Liver (tissue), 8 donors: ENCODE measurements at regions not wholly inside any gene's neighbourhood (a gene's known extent, or its start where the extent isn't known, plus 50 kb on each side); places are given as distances from the start of the nearest gene placed in this dataset.
"Not testable (repeated sequence)": the region's sequence is repeated elsewhere in the genome, so short reads cannot be mapped to it uniquely, and the experiment has no call there.

Experiments used
- DNase-seq: peaks from one replicate; pipeline ENCODE4 v3.0.0-alpha.2; 2017; ENCODE audit warnings: low spot score
- H3K27ac ChIP-seq, 2 donors: one replicate each; pipeline ENCODE4 v1.7.0; 2013; ENCODE audit warnings: inconsistent platforms in 2 of 2, low read length in 2 of 2, control low read depth in 1 of 2, low read depth in 1 of 2, mild to moderate bottlenecking in 1 of 2
- H3K27me3 ChIP-seq, 4 donors: one replicate each; pipeline versions ENCODE4 v1.6.1 to v1.7.0; 2013; ENCODE audit warnings: low read length in 3 of 4, inconsistent platforms in 1 of 4, mild to moderate bottlenecking in 1 of 4, moderate library complexity in 1 of 4; ENCODE audit not compliant: control insufficient read depth in 4 of 4, insufficient read depth in 4 of 4
- H3K36me3 ChIP-seq, 4 donors: one replicate each; pipeline versions ENCODE4 v1.6.1 to v1.7.0; 2013; ENCODE audit warnings: low read length in 3 of 4, mild to moderate bottlenecking in 3 of 4, low read depth in 1 of 4, moderate library complexity in 1 of 4; ENCODE audit not compliant: control insufficient read depth in 4 of 4, insufficient read depth in 3 of 4
- H3K4me1 ChIP-seq, 4 donors: one replicate each; pipeline versions ENCODE4 v1.6.1 to v1.7.0; 2013; ENCODE audit warnings: low read length in 3 of 4, mild to moderate bottlenecking in 3 of 4, moderate library complexity in 1 of 4; ENCODE audit not compliant: control insufficient read depth in 4 of 4, insufficient read depth in 4 of 4
- H3K4me3 ChIP-seq, 3 donors: one replicate each; pipeline versions ENCODE4 v1.6.1 to v1.7.0; 2013; ENCODE audit warnings: low read length in 3 of 3, control low read depth in 1 of 3, low read depth in 1 of 3, mild to moderate bottlenecking in 1 of 3
- H3K9ac ChIP-seq, 2 donors: one replicate each; pipeline ENCODE4 v1.7.0; 2013; ENCODE audit warnings: low read length in 2 of 2, mild to moderate bottlenecking in 2 of 2, moderate library complexity in 2 of 2, control low read depth in 1 of 2, low read depth in 1 of 2
- H3K9me3 ChIP-seq, 4 donors: one replicate each; pipeline versions ENCODE4 v1.6.1 to v1.7.0; 2013; ENCODE audit warnings: low read length in 3 of 4; ENCODE audit not compliant: control insufficient read depth in 4 of 4
- FOXA1 ChIP-seq: IDR thresholded peaks from 2 replicates; pipeline ENCODE4 v1.6.1; 2016; ENCODE audit warnings: antibody characterized with exemption
- FOXA2 ChIP-seq: IDR thresholded peaks from 2 replicates; pipeline ENCODE4 v1.6.1; 2016; ENCODE audit warnings: antibody characterized with exemption
- GABPA ChIP-seq, 2 donors: IDR thresholded peaks in 1 of 2; conservative IDR thresholded peaks in 1 of 2; 2 replicates each; pipeline ENCODE4 v1.6.1; 2016; ENCODE audit warnings: antibody characterized with exemption in 2 of 2, mild to moderate bottlenecking in 1 of 2, moderate library complexity in 1 of 2
- HNF4G ChIP-seq: IDR thresholded peaks from 2 replicates; pipeline ENCODE4 v1.6.1; 2016; ENCODE audit warnings: antibody characterized with exemption
- NR2F2 ChIP-seq: IDR thresholded peaks from 2 replicates; pipeline ENCODE4 v1.6.1; 2016; ENCODE audit warnings: antibody characterized with exemption
- RAD21 ChIP-seq, 2 donors: IDR thresholded peaks; 2 replicates each; pipeline ENCODE4 v1.6.1; 2016; ENCODE audit warnings: antibody characterized with exemption in 2 of 2, mild to moderate bottlenecking in 2 of 2
- REST ChIP-seq: IDR thresholded peaks from 2 replicates; pipeline ENCODE4 v1.6.1; 2016; ENCODE audit warnings: antibody characterized with exemption, mild to moderate bottlenecking
- RXRA ChIP-seq, 2 donors: IDR thresholded peaks; 2 replicates each; pipeline ENCODE4 v1.6.1; 2017 to 2018; ENCODE audit warnings: antibody characterized with exemption in 2 of 2, mild to moderate bottlenecking in 1 of 2
- SP1 ChIP-seq: IDR thresholded peaks from 2 replicates; pipeline ENCODE4 v1.6.1; 2018; ENCODE audit warnings: antibody characterized with exemption, mild to moderate bottlenecking
- TAF1 ChIP-seq: conservative IDR thresholded peaks from 2 replicates; pipeline ENCODE4 v1.6.1; 2016; ENCODE audit warnings: antibody characterized with exemption, mild to moderate bottlenecking
- YY1 ChIP-seq: IDR thresholded peaks from 2 replicates; pipeline ENCODE4 v1.6.1; 2016; ENCODE audit warnings: antibody characterized with exemption, mild to moderate bottlenecking
- WGBS: extraction: QIAGEN DNeasy Blood & Tissue Kit; methylation state at CpG from one replicate; pipeline ENCODE4 v1.1.7; 2013; 5-methylcytosine and 5-hydroxymethylcytosine counted together
- TF ChIP-seq, protein P1 (sequence below): IDR thresholded peaks from 2 replicates; pipeline ENCODE4 v1.6.1; 2016; ENCODE audit warnings: antibody characterized with exemption
- TF ChIP-seq, protein P2 (sequence below): fragments of 150-350 bp; IDR thresholded peaks from 2 replicates; pipeline ENCODE4 v1.5.1; 2017; ENCODE audit warnings: improper control_type of control experiment, low read depth, low read length; ENCODE audit not compliant: missing input control
- TF ChIP-seq, protein P3 (sequence below): IDR thresholded peaks from 2 replicates; pipeline ENCODE4 v1.6.1; 2016; ENCODE audit warnings: antibody characterized with exemption
- donor health status: healthy.
- donor health status: healthy.
- donor health status: healthy.
- donor health status: healthy.
- donor health status: healthy.

- TF ChIP-seq SP1 = no peak
- TF ChIP-seq, protein P1, sequence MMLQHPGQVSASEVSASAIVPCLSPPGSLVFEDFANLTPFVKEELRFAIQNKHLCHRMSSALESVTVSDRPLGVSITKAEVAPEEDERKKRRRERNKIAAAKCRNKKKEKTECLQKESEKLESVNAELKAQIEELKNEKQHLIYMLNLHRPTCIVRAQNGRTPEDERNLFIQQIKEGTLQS = no peak
Measured at GRCh38 chr9:71514344-71514975, 253.9 kb downstream of the CEMIP2 start (continued).

GRCh38 chr9:71509054-71509453, 259.3 kb downstream of the CEMIP2 start:
- H3K27ac ChIP-seq = no peak overlapping the region
- H3K27me3 ChIP-seq = no peaks in the 10 kb centered on the region
- H3K9me3 ChIP-seq = no peaks in the 10 kb centered on the region
- H3K4me3 ChIP-seq = no peak overlapping the region
- H3K9ac ChIP-seq = no peak overlapping the region
- no peaks in the 10 kb centered on the region for H3K36me3 ChIP-seq
- H3K4me1 ChIP-seq = no peaks in the 10 kb centered on the region
- TF ChIP-seq RXRA (IDR thresholded peaks at IDR 0.05) (no peak), RAD21 (IDR thresholded peaks at IDR 0.05) (no peak), YY1 (no peak), FOXA1 (no peak), TAF1 (no peak), GABPA (IDR thresholded peaks at IDR 0.05 in 1 of 2, conservative IDR thresholded peaks at IDR 0.05 in 1 of 2) (no peak), HNF4G (no peak)
- TF ChIP-seq, protein P2, sequence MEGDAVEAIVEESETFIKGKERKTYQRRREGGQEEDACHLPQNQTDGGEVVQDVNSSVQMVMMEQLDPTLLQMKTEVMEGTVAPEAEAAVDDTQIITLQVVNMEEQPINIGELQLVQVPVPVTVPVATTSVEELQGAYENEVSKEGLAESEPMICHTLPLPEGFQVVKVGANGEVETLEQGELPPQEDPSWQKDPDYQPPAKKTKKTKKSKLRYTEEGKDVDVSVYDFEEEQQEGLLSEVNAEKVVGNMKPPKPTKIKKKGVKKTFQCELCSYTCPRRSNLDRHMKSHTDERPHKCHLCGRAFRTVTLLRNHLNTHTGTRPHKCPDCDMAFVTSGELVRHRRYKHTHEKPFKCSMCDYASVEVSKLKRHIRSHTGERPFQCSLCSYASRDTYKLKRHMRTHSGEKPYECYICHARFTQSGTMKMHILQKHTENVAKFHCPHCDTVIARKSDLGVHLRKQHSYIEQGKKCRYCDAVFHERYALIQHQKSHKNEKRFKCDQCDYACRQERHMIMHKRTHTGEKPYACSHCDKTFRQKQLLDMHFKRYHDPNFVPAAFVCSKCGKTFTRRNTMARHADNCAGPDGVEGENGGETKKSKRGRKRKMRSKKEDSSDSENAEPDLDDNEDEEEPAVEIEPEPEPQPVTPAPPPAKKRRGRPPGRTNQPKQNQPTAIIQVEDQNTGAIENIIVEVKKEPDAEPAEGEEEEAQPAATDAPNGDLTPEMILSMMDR = no peak
- TF ChIP-seq, protein P1 = no peak
- no peak for DNase-seq

DNA sequence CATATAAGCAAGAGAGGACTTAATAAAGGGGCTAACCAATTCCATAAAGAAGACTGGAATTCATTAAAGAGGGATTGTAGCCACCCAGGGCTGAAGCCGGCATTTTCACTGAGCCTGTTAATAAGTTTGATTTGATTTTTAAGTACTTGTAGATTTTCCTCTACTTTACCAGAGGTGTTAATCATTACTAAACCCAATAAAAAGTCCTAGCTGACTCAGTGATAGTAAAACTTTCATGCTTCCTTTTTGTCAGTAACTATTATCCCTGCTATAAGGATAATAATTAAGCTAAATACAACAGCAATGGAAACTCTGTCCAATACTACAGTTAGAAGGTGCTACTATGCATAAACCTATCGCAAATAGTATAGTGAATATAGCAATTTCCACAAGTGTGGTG, 260.2 kb downstream of the CEMIP2 start:
- not testable (repeated sequence) for H3K4me1 ChIP-seq, DNase-seq
- WGBS = 92% methylated on average over 2 of the region's 2 CpGs

DNA sequence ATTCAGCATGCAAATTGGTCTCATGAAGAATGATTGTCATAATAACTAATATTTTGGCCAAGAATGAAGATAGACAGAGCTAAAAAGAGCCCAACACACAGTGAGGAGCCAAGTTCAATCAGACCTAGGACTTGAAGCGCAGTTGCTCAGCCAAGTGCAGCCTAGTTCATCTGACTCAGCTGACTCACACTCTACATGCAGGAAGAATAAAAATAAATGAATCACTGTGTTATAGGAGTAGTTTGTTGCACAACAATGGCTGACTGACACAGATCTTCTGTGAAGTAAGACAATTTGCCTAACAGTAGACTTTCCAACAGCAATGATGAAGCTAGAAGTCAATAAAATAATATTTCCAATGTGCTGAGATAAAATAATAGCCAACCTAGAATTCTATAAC, 261.5 kb downstream of the CEMIP2 start:
- no peak overlapping the region for H3K4me3 ChIP-seq
- H3K36me3 ChIP-seq = no peaks in the 10 kb centered on the region
- DNase-seq = no peak
- no peaks in the 10 kb centered on the region for H3K27me3 ChIP-seq
- WGBS = 91% methylated on average over 1 of the region's 1 CpG
- H3K9me3 ChIP-seq = no peaks in the 10 kb centered on the region
- H3K9ac ChIP-seq = no peak overlapping the region
- H3K4me1 ChIP-seq = no peaks in the 10 kb centered on the region
- H3K27ac ChIP-seq = no peak overlapping the region
- TF ChIP-seq, protein P2 = no peak
- TF ChIP-seq FOXA1 (no peak), YY1 (no peak), FOXA2 (no peak), TAF1 (no peak), REST (no peak), RXRA (IDR thresholded peaks at IDR 0.05) (no peak), HNF4G (no peak), NR2F2 (no peak)
- TF ChIP-seq, protein P1 = no peak
- TF ChIP-seq, protein P3, sequence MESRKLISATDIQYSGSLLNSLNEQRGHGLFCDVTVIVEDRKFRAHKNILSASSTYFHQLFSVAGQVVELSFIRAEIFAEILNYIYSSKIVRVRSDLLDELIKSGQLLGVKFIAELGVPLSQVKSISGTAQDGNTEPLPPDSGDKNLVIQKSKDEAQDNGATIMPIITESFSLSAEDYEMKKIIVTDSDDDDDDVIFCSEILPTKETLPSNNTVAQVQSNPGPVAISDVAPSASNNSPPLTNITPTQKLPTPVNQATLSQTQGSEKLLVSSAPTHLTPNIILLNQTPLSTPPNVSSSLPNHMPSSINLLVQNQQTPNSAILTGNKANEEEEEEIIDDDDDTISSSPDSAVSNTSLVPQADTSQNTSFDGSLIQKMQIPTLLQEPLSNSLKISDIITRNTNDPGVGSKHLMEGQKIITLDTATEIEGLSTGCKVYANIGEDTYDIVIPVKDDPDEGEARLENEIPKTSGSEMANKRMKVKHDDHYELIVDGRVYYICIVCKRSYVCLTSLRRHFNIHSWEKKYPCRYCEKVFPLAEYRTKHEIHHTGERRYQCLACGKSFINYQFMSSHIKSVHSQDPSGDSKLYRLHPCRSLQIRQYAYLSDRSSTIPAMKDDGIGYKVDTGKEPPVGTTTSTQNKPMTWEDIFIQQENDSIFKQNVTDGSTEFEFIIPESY = no peak

More for the DNA sequence above, 260.2 kb downstream of the CEMIP2 start:
- H3K4me3 ChIP-seq, H3K36me3 ChIP-seq, H3K9me3 ChIP-seq, H3K27me3 ChIP-seq, H3K9ac ChIP-seq, H3K27ac ChIP-seq: not testable (repeated sequence)
